ENCODE measurements at regions not wholly inside any gene's neighbourhood (a gene's known extent, or its start where the extent isn't known, plus 50 kb on each side); places are given as distances from the start of the nearest gene placed in this dataset.

DNA sequence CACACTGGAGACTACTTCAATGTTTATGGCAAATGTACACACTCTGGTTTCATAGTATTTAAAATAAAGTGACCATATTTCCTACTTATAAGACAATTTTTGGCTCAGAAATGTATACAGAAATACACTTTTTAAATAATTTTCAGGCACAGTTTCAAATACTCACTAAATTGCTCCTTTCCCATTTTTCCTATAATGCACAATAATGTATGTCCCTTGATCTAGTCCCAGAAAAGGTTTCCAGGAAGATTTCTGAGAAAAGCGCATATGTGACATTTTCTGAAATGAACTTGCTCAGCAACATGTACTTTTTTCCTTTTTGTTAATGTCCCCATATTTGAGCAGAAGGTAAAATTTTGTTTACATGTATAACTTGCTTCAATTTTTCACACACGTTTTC lies 591.4 kb downstream of the CD109 start:
- TF ChIP-seq, protein P1, sequence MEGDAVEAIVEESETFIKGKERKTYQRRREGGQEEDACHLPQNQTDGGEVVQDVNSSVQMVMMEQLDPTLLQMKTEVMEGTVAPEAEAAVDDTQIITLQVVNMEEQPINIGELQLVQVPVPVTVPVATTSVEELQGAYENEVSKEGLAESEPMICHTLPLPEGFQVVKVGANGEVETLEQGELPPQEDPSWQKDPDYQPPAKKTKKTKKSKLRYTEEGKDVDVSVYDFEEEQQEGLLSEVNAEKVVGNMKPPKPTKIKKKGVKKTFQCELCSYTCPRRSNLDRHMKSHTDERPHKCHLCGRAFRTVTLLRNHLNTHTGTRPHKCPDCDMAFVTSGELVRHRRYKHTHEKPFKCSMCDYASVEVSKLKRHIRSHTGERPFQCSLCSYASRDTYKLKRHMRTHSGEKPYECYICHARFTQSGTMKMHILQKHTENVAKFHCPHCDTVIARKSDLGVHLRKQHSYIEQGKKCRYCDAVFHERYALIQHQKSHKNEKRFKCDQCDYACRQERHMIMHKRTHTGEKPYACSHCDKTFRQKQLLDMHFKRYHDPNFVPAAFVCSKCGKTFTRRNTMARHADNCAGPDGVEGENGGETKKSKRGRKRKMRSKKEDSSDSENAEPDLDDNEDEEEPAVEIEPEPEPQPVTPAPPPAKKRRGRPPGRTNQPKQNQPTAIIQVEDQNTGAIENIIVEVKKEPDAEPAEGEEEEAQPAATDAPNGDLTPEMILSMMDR (IDR thresholded peaks at IDR 0.05): no peak
- TF ChIP-seq POLR2A (IDR thresholded peaks at IDR 0.05): no peak
